ENCODE measurements at regions not wholly inside any gene's neighbourhood (a gene's known extent, or its start where the extent isn't known, plus 50 kb on each side); places are given as distances from the start of the nearest gene placed in this dataset.

DNA sequence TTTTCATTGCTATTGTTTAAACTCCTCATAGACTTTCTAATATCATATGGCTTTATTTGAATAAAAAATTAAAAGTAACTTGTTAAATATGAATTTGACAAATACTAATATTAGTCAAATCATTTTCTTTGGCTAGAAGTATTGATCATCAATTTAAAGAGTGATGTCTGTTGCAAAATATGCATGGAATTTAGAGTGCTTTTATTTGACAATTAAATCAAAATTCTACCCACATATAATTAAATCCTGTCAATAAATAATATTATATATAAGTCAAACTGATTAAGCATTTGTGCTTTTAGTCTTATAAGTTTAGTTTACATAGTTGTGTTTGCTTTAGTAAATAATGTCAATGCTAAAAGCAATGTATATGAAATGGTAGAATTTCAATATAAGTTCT lies 318.6 kb upstream of the ROBO1 start:
- no peak overlapping the region for H3K4me3 ChIP-seq (ENCODE audit: control insufficient read depth, low read depth, low read length)
- DNase-seq (ENCODE audit: low read depth): no peak
- no peak for TF ChIP-seq CTCF (IDR thresholded peaks at IDR 0.05; ENCODE audit: control insufficient read depth, insufficient read depth, low read depth, low read length, missing control alignments)

GRCh38 chr3:80079886-80080285 lies 312.1 kb upstream of the ROBO1 start:
- no peak for DNase-seq (ENCODE audit: low read depth)
- H3K4me3 ChIP-seq (ENCODE audit: control insufficient read depth, low read depth, low read length): no peak overlapping the region
- TF ChIP-seq CTCF (IDR thresholded peaks at IDR 0.05; ENCODE audit: control insufficient read depth, insufficient read depth, low read depth, low read length, missing control alignments): no peak

DNA sequence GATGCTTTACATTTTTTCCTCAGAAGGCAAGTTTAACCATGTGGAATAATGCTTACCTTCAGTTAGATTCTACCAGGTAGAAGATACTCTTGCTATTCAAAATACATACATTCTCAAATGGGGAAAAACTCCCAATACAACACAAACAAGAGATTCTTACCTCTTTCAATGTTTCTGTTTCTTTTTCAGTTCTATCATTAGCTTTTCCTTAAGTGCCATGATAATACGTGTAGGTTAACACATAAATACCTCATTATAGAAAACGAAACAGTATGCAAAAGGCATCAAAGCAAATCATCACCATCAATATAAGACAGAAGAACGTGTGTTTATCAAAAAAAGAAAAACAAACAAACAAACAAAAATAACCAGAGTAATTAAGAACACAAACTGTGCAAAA lies 300.7 kb upstream of the ROBO1 start:
- TF ChIP-seq CTCF (IDR thresholded peaks at IDR 0.05; ENCODE audit: control insufficient read depth, insufficient read depth, low read depth, low read length, missing control alignments): no peak
- no peak overlapping the region for H3K4me3 ChIP-seq (ENCODE audit: control insufficient read depth, low read depth, low read length)
- no peak for DNase-seq (ENCODE audit: low read depth)

- DNase-seq (ENCODE audit: low read depth): no peak
- TF ChIP-seq CTCF (IDR thresholded peaks at IDR 0.05; ENCODE audit: control insufficient read depth, insufficient read depth, low read depth, low read length, missing control alignments): no peak
Measured at GRCh38 chr3:80063535-80063934, 295.7 kb upstream of the ROBO1 start.

GRCh38 chr3:80060664-80061063 lies 292.9 kb upstream of the ROBO1 start:
- no peak for DNase-seq (ENCODE audit: low read depth)
- H3K4me3 ChIP-seq (ENCODE audit: control insufficient read depth, low read depth, low read length): no peak overlapping the region
- no peak for TF ChIP-seq CTCF (IDR thresholded peaks at IDR 0.05; ENCODE audit: control insufficient read depth, insufficient read depth, low read depth, low read length, missing control alignments)

More at GRCh38 chr3:80063535-80063934, 295.7 kb upstream of the ROBO1 start:
- H3K4me3 ChIP-seq (ENCODE audit: control insufficient read depth, low read depth, low read length): no peak overlapping the region

- no peak for TF ChIP-seq CTCF (IDR thresholded peaks at IDR 0.05; ENCODE audit: control insufficient read depth, insufficient read depth, low read depth, low read length, missing control alignments)
- no peak overlapping the region for H3K4me3 ChIP-seq (ENCODE audit: control insufficient read depth, low read depth, low read length)
- no peak for DNase-seq (ENCODE audit: low read depth)
Measured at GRCh38 chr3:80055306-80055705, 287.5 kb upstream of the ROBO1 start.

GRCh38 chr3:80052271-80052670 lies 284.5 kb upstream of the ROBO1 start:
- no peak for DNase-seq (ENCODE audit: low read depth)
- H3K4me3 ChIP-seq (ENCODE audit: control insufficient read depth, low read depth, low read length): no peak overlapping the region
- no peak for TF ChIP-seq CTCF (IDR thresholded peaks at IDR 0.05; ENCODE audit: control insufficient read depth, insufficient read depth, low read depth, low read length, missing control alignments)
